Chondrocyte (in vitro differentiated cells): ENCODE measurements at regions not wholly inside any gene's neighbourhood (a gene's known extent, or its start where the extent isn't known, plus 50 kb on each side); places are given as distances from the start of the nearest gene placed in this dataset.

Source experiments
- DNase-seq: peaks from one replicate; pipeline ENCODE4 v3.0.0; 2021; ENCODE audit warnings: mixed read lengths, low spot score
- H3K27ac Mint-ChIP-seq: one replicate; pipeline ENCODE4 v1.8.0; 2021; ENCODE audit warnings: mild to moderate bottlenecking, moderate library complexity, mixed read lengths; ENCODE audit not compliant: unreplicated experiment
- H3K27me3 Mint-ChIP-seq: 2 replicates; pipeline ENCODE4 v1.8.0; 2021; ENCODE audit warnings: low read depth, mixed read lengths
- H3K36me3 Mint-ChIP-seq: 2 replicates; pipeline ENCODE4 v1.8.0; 2021; ENCODE audit warnings: low read depth, mixed read lengths
- H3K4me1 Mint-ChIP-seq: 2 replicates; pipeline ENCODE4 v1.8.0; 2021; ENCODE audit warnings: low read depth, mild to moderate bottlenecking, mixed read lengths
- H3K4me3 Mint-ChIP-seq: one replicate; pipeline ENCODE4 v1.8.0; 2021; ENCODE audit warnings: mild to moderate bottlenecking, moderate library complexity, mixed read lengths; ENCODE audit not compliant: unreplicated experiment
- H3K9me3 Mint-ChIP-seq: 2 replicates; pipeline ENCODE4 v1.8.0; 2021; ENCODE audit warnings: low read depth, mixed read lengths
- CTCF ChIP-seq: fragments of 200-600 bp; sonication (generic); IDR thresholded peaks from 2 replicates; pipeline ENCODE4 v1.5.0; 2021; ENCODE audit warnings: antibody characterized with exemption, mild to moderate bottlenecking, moderate library complexity

GRCh38 chr2:234802071-234802844 is 149.6 kb upstream of the SH3BP4 start:
- Mint-ChIP-seq H3K27me3 (no peaks in the 10 kb centered on the region), H3K9me3 (peaks cover 14% of the 10 kb centered on the region), H3K27ac (no peak overlapping the region), H3K4me3 (no peak overlapping the region), H3K4me1 (no peaks in the 10 kb centered on the region), H3K36me3 (no peaks in the 10 kb centered on the region)
- DNase-seq, result no peak
- TF ChIP-seq CTCF, result no peak

GRCh38 chr2:234797566-234798250 is 154.1 kb upstream of the SH3BP4 start:
- DNase-seq, result no peak
- Mint-ChIP-seq H3K27me3 (no peaks in the 10 kb centered on the region), H3K36me3 (no peaks in the 10 kb centered on the region), H3K27ac (no peak overlapping the region), H3K9me3 (no peaks in the 10 kb centered on the region), H3K4me1 (peaks cover 18% of the 10 kb centered on the region), H3K4me3 (no peak overlapping the region)
- TF ChIP-seq CTCF, result no peak

GRCh38 chr2:234796045-234796591 is 155.7 kb upstream of the SH3BP4 start:
- Mint-ChIP-seq H3K4me1 (peaks cover 29% of the 10 kb centered on the region), H3K36me3 (no peaks in the 10 kb centered on the region), H3K27me3 (no peaks in the 10 kb centered on the region), H3K9me3 (no peaks in the 10 kb centered on the region), H3K4me3 (no peak overlapping the region), H3K27ac (no peak overlapping the region)
- TF ChIP-seq CTCF, result no peak
- DNase-seq, result no peak

- no peaks in the 10 kb centered on the region for H3K27me3 Mint-ChIP-seq
- TF ChIP-seq CTCF, result no peak
- no peaks in the 10 kb centered on the region for H3K36me3 Mint-ChIP-seq
- no peak for DNase-seq
- H3K4me1 Mint-ChIP-seq, result peaks cover 29% of the 10 kb centered on the region
- H3K27ac Mint-ChIP-seq, result peak overlapping the region; percentile 28
- H3K9me3 Mint-ChIP-seq, result no peaks in the 10 kb centered on the region
- no peak overlapping the region for H3K4me3 Mint-ChIP-seq
Measured at GRCh38 chr2:234795272-234795920, 156.4 kb upstream of the SH3BP4 start.

- Mint-ChIP-seq H3K27ac (peak overlapping the region; percentile 18), H3K4me1 (peaks cover 29% of the 10 kb centered on the region), H3K36me3 (no peaks in the 10 kb centered on the region), H3K27me3 (no peaks in the 10 kb centered on the region), H3K4me3 (no peak overlapping the region), H3K9me3 (no peaks in the 10 kb centered on the region)
- no peak for DNase-seq
- TF ChIP-seq CTCF, result no peak
Measured at GRCh38 chr2:234794866-234795265, 157.0 kb upstream of the SH3BP4 start.
